ENCODE measurements at regions not wholly inside any gene's neighbourhood (a gene's known extent, or its start where the extent isn't known, plus 50 kb on each side); places are given as distances from the start of the nearest gene placed in this dataset.

- TF ChIP-seq ZNF318 (CRISPR knock-in tag; IDR thresholded peaks at IDR 0.05), result no peak
Observed at GRCh38 chr19:31567776-31568175, 218.5 kb upstream of the TSHZ3 start (continued).

- no peaks in the 10 kb centered on the region for H3K4me1 ChIP-seq (ENCODE audit: insufficient read depth, low read length)
- ChIA-PET POLR2A (no interaction called here), CTCF (ENCODE audit: low intra/inter-chr PET ratio, low total read pairs) (no interaction called here)
- no peaks in the 10 kb centered on the region for H3K79me2 ChIP-seq (ENCODE audit: insufficient read depth, low read length)
- TF ChIP-seq AHDC1 (CRISPR knock-in tag; IDR thresholded peaks at IDR 0.05; ENCODE audit: borderline replicate concordance) (no peak), SP140L (CRISPR knock-in tag; IDR thresholded peaks at IDR 0.05; ENCODE audit: borderline replicate concordance) (no peak), ZNF362 (CRISPR knock-in tag; IDR thresholded peaks at IDR 0.05; ENCODE audit: borderline replicate concordance) (no peak), MED1 (CRISPR knock-in tag; IDR thresholded peaks at IDR 0.05) (no peak), HBP1 (CRISPR knock-in tag; IDR thresholded peaks at IDR 0.05; ENCODE audit: low read depth) (no peak)
- FAIRE-seq (no peak), DNase-seq (ENCODE audit: low spot score) (no peak), ATAC-seq (no peak)
- H3K27me3 ChIP-seq (ENCODE audit: control insufficient read depth in 1 of 2, insufficient read depth in 2 of 2, low read length in 2 of 2), result no peaks in the 10 kb centered on the region
- H3K27ac ChIP-seq (ENCODE audit: extremely low read length, insufficient read depth, low read length), result no peak overlapping the region
- BruUV-seq (replicated peaks), result no TSS peak
- H3K4me2 ChIP-seq (ENCODE audit: low read depth, low read length), result no peak overlapping the region
- WGBS (ENCODE audit: low lambda C conversion rate), result 0% methylated on average over 2 of the region's 6 CpGs
- H3K36me3 ChIP-seq (replicated peaks in 1 of 2; ENCODE audit: control insufficient read depth in 1 of 2, insufficient read depth in 2 of 2, low read length in 2 of 2), result no peaks in the 10 kb centered on the region
- no peaks in the 10 kb centered on the region for H4K20me1 ChIP-seq (ENCODE audit: insufficient read depth, low read length)
- in situ Hi-C loops (cut with HindIII; ENCODE audit: extremely low pct_ligation_motif_present, low pct_unique_long_range_greater_than_20kb) (no loop called here), intact Hi-C loops (cut with micrococcal nuclease; ENCODE audit: unreplicated experiment) (no loop called here)
- peaks cover 39% of the 10 kb centered on the region for H3K9me3 ChIP-seq (ENCODE audit: low read length)
- H3K9ac ChIP-seq (ENCODE audit: insufficient read depth, low read depth, low read length), result no peak overlapping the region
- H3K4me3 ChIP-seq (replicated peaks in 1 of 3; ENCODE audit: insufficient read depth in 1 of 3, low read depth in 2 of 3, low read length in 3 of 3), result no peak overlapping the region
- no peak overlapping the region for H2AFZ ChIP-seq (ENCODE audit: low read length)
Observed at GRCh38 chr19:31568724-31569123, 219.5 kb upstream of the TSHZ3 start.

Measured in HepG2 (cell line).